Osteocyte (in vitro differentiated cells): ENCODE measurements at regions not wholly inside any gene's neighbourhood (a gene's known extent, or its start where the extent isn't known, plus 50 kb on each side); places are given as distances from the start of the nearest gene placed in this dataset.

Experiments
- DNase-seq: peaks from one replicate; pipeline ENCODE4 v3.0.0; 2021; ENCODE audit warnings: mixed read lengths; ENCODE audit not compliant: unreplicated experiment; ENCODE audit errors: extremely low spot score
- H3K27ac Mint-ChIP-seq: one replicate; pipeline ENCODE4 v1.8.0; 2021; ENCODE audit warnings: mild to moderate bottlenecking, mixed read lengths; ENCODE audit not compliant: unreplicated experiment
- H3K27me3 Mint-ChIP-seq: one replicate; pipeline ENCODE4 v1.8.0; 2021; ENCODE audit warnings: mixed read lengths; ENCODE audit not compliant: unreplicated experiment
- H3K36me3 Mint-ChIP-seq: one replicate; pipeline ENCODE4 v1.8.0; 2021; ENCODE audit warnings: mixed read lengths; ENCODE audit not compliant: unreplicated experiment
- H3K4me1 Mint-ChIP-seq: one replicate; pipeline ENCODE4 v1.8.0; 2021; ENCODE audit warnings: mixed read lengths; ENCODE audit not compliant: unreplicated experiment
- H3K4me3 Mint-ChIP-seq: one replicate; pipeline ENCODE4 v1.8.0; 2021; ENCODE audit warnings: mild to moderate bottlenecking, moderate library complexity, mixed read lengths; ENCODE audit not compliant: unreplicated experiment
- H3K9me3 Mint-ChIP-seq: one replicate; pipeline ENCODE4 v1.8.0; 2021; ENCODE audit warnings: mixed read lengths; ENCODE audit not compliant: unreplicated experiment
- CTCF ChIP-seq: fragments of 200-600 bp; sonication (generic); IDR thresholded peaks from 2 replicates; pipeline ENCODE4 v1.5.0; 2021; ENCODE audit warnings: antibody characterized with exemption, mild to moderate bottlenecking, moderate library complexity

- H3K27me3 Mint-ChIP-seq: peaks cover 4% of the 10 kb centered on the region
- DNase-seq: no peak
- H3K4me3 Mint-ChIP-seq: no peak overlapping the region
- H3K27ac Mint-ChIP-seq: no peak overlapping the region
- no peaks in the 10 kb centered on the region for H3K9me3 Mint-ChIP-seq
- H3K36me3 Mint-ChIP-seq: no peaks in the 10 kb centered on the region
- TF ChIP-seq CTCF: no peak
- peaks cover 8% of the 10 kb centered on the region for H3K4me1 Mint-ChIP-seq
Measured at GRCh38 chr13:91187522-91187921, 160.0 kb upstream of the MIR17HG start.

- H3K27me3 Mint-ChIP-seq: peaks cover under 1% of the 10 kb centered on the region
- no peak overlapping the region for H3K27ac Mint-ChIP-seq
- DNase-seq: no peak
- H3K36me3 Mint-ChIP-seq: no peaks in the 10 kb centered on the region
- H3K4me3 Mint-ChIP-seq: no peak overlapping the region
- TF ChIP-seq CTCF: no peak
- H3K4me1 Mint-ChIP-seq: peaks cover 3% of the 10 kb centered on the region
- H3K9me3 Mint-ChIP-seq: no peaks in the 10 kb centered on the region
Measured at GRCh38 chr13:91189506-91189905, 158.0 kb upstream of the MIR17HG start.

GRCh38 chr13:91193358-91193757 lies 154.1 kb upstream of the MIR17HG start:
- DNase-seq: no peak
- H3K9me3 Mint-ChIP-seq: no peaks in the 10 kb centered on the region
- no peak overlapping the region for H3K4me3 Mint-ChIP-seq
- H3K27me3 Mint-ChIP-seq: peaks cover 3% of the 10 kb centered on the region
- H3K4me1 Mint-ChIP-seq: no peaks in the 10 kb centered on the region
- TF ChIP-seq CTCF: no peak
- H3K27ac Mint-ChIP-seq: no peak overlapping the region
- H3K36me3 Mint-ChIP-seq: no peaks in the 10 kb centered on the region

GRCh38 chr13:91195789-91196188 lies 151.7 kb upstream of the MIR17HG start:
- Mint-ChIP-seq H3K9me3 (no peaks in the 10 kb centered on the region), H3K4me1 (no peaks in the 10 kb centered on the region), H3K4me3 (no peak overlapping the region), H3K36me3 (no peaks in the 10 kb centered on the region), H3K27me3 (peaks cover 3% of the 10 kb centered on the region), H3K27ac (no peak overlapping the region)
- TF ChIP-seq CTCF: no peak
- DNase-seq: no peak

GRCh38 chr13:91196958-91197357 lies 150.5 kb upstream of the MIR17HG start:
- Mint-ChIP-seq H3K9me3 (no peaks in the 10 kb centered on the region), H3K4me3 (no peak overlapping the region), H3K4me1 (no peaks in the 10 kb centered on the region), H3K27me3 (peaks cover 3% of the 10 kb centered on the region), H3K36me3 (no peaks in the 10 kb centered on the region), H3K27ac (no peak overlapping the region)
- TF ChIP-seq CTCF: no peak
- no peak for DNase-seq
